ENCODE measurements at regions not wholly inside any gene's neighbourhood (a gene's known extent, or its start where the extent isn't known, plus 50 kb on each side); places are given as distances from the start of the nearest gene placed in this dataset.

DNA sequence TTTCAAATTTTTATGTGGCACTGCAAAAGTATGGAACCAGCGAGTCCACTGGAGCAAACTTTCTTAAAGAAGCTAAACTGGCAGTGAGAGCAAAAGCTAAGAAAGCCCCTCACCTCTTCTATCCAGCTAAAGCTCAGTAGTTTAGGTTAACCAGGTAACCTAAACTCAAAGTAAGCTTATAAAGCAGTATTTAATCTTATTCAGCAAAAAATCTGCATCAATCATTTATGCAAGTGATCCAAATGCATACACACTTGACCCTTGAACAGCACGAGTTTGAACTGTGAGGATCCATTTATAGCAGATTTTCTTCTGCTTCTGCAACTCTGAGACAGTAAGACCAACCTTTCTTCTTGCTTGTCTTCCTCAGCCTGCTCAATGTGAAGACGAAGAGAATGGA lies 363.8 kb upstream of the CDH18 start:
- H3K9me3 ChIP-seq (ENCODE audit: control insufficient read depth in 2 of 3, insufficient read depth in 1 of 3, low read length in 3 of 3): no peaks in the 10 kb centered on the region
- intact Hi-C loops (cut with DNase I): no loop called here
- FAIRE-seq: no peak

DNA sequence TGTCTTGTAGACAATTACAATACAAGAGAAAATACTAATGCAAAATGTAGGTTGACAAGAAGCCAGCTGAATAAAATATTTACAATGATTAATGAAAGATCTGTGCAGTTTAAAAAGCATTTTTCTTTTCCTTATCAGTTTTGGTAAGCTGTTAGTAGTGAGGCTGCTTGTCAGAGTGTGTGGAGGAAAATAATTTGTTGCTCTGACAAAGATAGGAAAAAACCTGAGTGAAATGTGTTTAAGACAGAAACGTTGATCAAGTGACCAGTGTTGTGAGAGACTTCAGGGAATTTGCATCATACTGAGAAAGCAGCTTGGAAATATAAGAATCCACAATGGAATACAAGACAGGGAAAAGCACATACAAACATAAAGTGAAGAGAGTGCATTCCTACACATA lies 360.3 kb upstream of the CDH18 start:
- Histone ChIP-seq H3K9ac (ENCODE audit: low read length in 3 of 3) (no peak overlapping the region), H3K4me3 (ENCODE audit: low read length in 3 of 3) (no peak overlapping the region), H3K4me1 (ENCODE audit: control insufficient read depth in 2 of 3, insufficient read depth in 2 of 3, low read depth in 1 of 3, low read length in 3 of 3) (no peaks in the 10 kb centered on the region), H3K27me3 (ENCODE audit: control insufficient read depth, insufficient read depth, low read length) (no peaks in the 10 kb centered on the region), H3K9me3 (ENCODE audit: control insufficient read depth in 2 of 3, insufficient read depth in 1 of 3, low read length in 3 of 3) (no peaks in the 10 kb centered on the region), H3K36me3 (ENCODE audit: control insufficient read depth in 2 of 3, insufficient read depth in 3 of 3, low read length in 3 of 3) (no peaks in the 10 kb centered on the region), H3K27ac (ENCODE audit: low read depth in 2 of 2, low read length in 2 of 2) (no peak overlapping the region)
- intact Hi-C loops (cut with DNase I): no loop called here
- FAIRE-seq (no peak), DNase-seq (no peak)
- TF ChIP-seq, protein P1, sequence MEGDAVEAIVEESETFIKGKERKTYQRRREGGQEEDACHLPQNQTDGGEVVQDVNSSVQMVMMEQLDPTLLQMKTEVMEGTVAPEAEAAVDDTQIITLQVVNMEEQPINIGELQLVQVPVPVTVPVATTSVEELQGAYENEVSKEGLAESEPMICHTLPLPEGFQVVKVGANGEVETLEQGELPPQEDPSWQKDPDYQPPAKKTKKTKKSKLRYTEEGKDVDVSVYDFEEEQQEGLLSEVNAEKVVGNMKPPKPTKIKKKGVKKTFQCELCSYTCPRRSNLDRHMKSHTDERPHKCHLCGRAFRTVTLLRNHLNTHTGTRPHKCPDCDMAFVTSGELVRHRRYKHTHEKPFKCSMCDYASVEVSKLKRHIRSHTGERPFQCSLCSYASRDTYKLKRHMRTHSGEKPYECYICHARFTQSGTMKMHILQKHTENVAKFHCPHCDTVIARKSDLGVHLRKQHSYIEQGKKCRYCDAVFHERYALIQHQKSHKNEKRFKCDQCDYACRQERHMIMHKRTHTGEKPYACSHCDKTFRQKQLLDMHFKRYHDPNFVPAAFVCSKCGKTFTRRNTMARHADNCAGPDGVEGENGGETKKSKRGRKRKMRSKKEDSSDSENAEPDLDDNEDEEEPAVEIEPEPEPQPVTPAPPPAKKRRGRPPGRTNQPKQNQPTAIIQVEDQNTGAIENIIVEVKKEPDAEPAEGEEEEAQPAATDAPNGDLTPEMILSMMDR (IDR thresholded peaks at IDR 0.05; ENCODE audit: borderline replicate concordance, extremely low read depth, insufficient read depth): no peak

More for the DNA sequence above, 363.8 kb upstream of the CDH18 start:
- Histone ChIP-seq H3K36me3 (ENCODE audit: control insufficient read depth in 2 of 3, insufficient read depth in 3 of 3, low read length in 3 of 3) (no peaks in the 10 kb centered on the region), H3K4me1 (ENCODE audit: control insufficient read depth in 2 of 3, insufficient read depth in 2 of 3, low read depth in 1 of 3, low read length in 3 of 3) (no peaks in the 10 kb centered on the region), H3K9ac (ENCODE audit: low read length in 3 of 3) (no peak overlapping the region), H3K4me3 (ENCODE audit: low read length in 3 of 3) (no peak overlapping the region), H3K27me3 (ENCODE audit: control insufficient read depth, insufficient read depth, low read length) (no peaks in the 10 kb centered on the region), H3K27ac (ENCODE audit: low read depth in 2 of 2, low read length in 2 of 2) (no peak overlapping the region)
- TF ChIP-seq, protein P1 (IDR thresholded peaks at IDR 0.05; ENCODE audit: borderline replicate concordance, extremely low read depth, insufficient read depth): no peak
- no peak for DNase-seq

DNA sequence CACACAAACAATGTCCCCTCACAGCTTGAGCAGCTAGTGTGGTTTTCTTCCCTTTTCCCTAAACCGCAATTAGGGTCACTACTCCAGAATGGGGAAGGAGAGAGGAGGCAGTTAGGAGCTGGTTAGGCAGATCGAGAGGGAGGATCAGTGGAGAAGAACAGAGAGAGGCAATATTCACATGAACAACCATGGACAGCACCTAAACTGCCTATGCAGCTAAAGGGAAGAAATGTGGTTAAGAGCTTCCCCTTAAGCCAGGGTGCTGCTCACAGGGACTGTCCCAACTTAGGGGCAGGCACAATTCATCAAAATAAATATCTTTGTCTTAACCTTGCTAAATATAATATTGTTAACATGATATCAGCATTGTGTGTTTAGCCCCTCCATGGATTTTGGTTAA lies 359.3 kb upstream of the CDH18 start:
- DNase-seq (no peak), FAIRE-seq (no peak)
- no peaks in the 10 kb centered on the region for H3K27me3 ChIP-seq (ENCODE audit: control insufficient read depth, insufficient read depth, low read length)
- H3K36me3 ChIP-seq (ENCODE audit: control insufficient read depth in 2 of 3, insufficient read depth in 3 of 3, low read length in 3 of 3): no peaks in the 10 kb centered on the region
- no peak overlapping the region for H3K9ac ChIP-seq (ENCODE audit: low read length in 3 of 3)
- no peak overlapping the region for H3K4me3 ChIP-seq (ENCODE audit: low read length in 3 of 3)
- no peaks in the 10 kb centered on the region for H3K4me1 ChIP-seq (ENCODE audit: control insufficient read depth in 2 of 3, insufficient read depth in 2 of 3, low read depth in 1 of 3, low read length in 3 of 3)
- H3K27ac ChIP-seq (ENCODE audit: low read depth in 2 of 2, low read length in 2 of 2): no peak overlapping the region
- H3K9me3 ChIP-seq (ENCODE audit: control insufficient read depth in 2 of 3, insufficient read depth in 1 of 3, low read length in 3 of 3): no peaks in the 10 kb centered on the region
- TF ChIP-seq, protein P1 (IDR thresholded peaks at IDR 0.05; ENCODE audit: borderline replicate concordance, extremely low read depth, insufficient read depth): no peak
- intact Hi-C loops (cut with DNase I): no loop called here

DNA sequence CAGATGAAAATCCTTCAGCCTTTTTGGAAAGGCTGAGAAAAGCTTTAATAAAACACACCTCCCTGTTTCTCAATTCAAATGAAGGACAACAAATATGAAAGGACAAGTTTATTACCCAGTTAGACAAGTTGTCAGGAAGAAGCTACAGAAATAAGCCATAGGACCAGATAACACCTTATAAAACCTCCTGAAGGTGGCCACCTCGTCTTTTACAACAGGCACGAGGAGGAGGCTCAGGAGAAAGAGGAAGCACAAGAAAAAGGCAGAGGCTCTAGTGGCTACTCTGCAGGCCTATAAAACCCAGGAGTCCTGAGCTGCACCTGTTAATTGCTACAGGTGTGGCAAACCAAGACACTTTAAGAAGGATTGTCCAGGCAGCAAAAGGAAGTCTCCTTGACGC lies 352.1 kb upstream of the CDH18 start:
- Histone ChIP-seq H3K27ac (ENCODE audit: low read depth in 2 of 2, low read length in 2 of 2) (no peak overlapping the region), H3K9me3 (ENCODE audit: control insufficient read depth in 2 of 3, insufficient read depth in 1 of 3, low read length in 3 of 3) (no peaks in the 10 kb centered on the region), H3K9ac (ENCODE audit: low read length in 3 of 3) (no peak overlapping the region), H3K27me3 (ENCODE audit: control insufficient read depth, insufficient read depth, low read length) (no peaks in the 10 kb centered on the region), H3K4me3 (ENCODE audit: low read length in 3 of 3) (no peak overlapping the region), H3K4me1 (ENCODE audit: control insufficient read depth in 2 of 3, insufficient read depth in 2 of 3, low read depth in 1 of 3, low read length in 3 of 3) (no peaks in the 10 kb centered on the region), H3K36me3 (ENCODE audit: control insufficient read depth in 2 of 3, insufficient read depth in 3 of 3, low read length in 3 of 3) (no peaks in the 10 kb centered on the region)
- FAIRE-seq: no peak
- intact Hi-C loops (cut with DNase I): no loop called here
- no peak for DNase-seq
- TF ChIP-seq, protein P1 (IDR thresholded peaks at IDR 0.05; ENCODE audit: borderline replicate concordance, extremely low read depth, insufficient read depth): no peak

Data from kidney (tissue), 13 donors.